Ishikawa (cell line): ENCODE measurements at regions not wholly inside any gene's neighbourhood (a gene's known extent, or its start where the extent isn't known, plus 50 kb on each side); places are given as distances from the start of the nearest gene placed in this dataset.

ENCODE experiments used
- NFIC ChIP-seq: IDR thresholded peaks from 2 replicates; pipeline ENCODE4 v1.6.1; 2012
- REST ChIP-seq: IDR thresholded peaks from 2 replicates; pipeline ENCODE4 v1.6.1; 2012; ENCODE audit warnings: low read depth, mild to moderate bottlenecking
- YY1 ChIP-seq: IDR thresholded peaks from 2 replicates; pipeline ENCODE4 v1.6.1; 2012; ENCODE audit warnings: low read depth

DNA sequence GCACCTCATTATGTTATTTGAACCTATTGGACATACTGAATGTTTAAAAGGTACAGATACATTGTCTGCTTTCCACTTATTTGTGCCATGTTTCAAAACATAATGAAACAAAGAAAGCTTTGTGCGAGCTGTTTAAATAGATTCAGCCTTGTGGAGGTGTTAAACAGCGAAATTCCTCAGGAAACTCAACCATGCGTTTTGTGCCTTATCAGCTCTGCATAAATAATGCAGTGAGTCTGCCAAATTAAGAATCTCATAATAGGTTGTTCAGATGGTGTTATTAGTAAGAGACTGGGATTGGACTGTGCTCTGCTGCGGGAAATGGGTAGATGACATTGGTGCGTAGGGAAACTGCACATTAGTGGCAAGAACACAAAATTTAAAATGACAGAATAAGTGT, 163.7 kb upstream of the CLEC14A start:
- TF ChIP-seq YY1 (no peak), REST (no peak), NFIC (no peak)
